ENCODE measurements at regions not wholly inside any gene's neighbourhood (a gene's known extent, or its start where the extent isn't known, plus 50 kb on each side); places are given as distances from the start of the nearest gene placed in this dataset.

DNA sequence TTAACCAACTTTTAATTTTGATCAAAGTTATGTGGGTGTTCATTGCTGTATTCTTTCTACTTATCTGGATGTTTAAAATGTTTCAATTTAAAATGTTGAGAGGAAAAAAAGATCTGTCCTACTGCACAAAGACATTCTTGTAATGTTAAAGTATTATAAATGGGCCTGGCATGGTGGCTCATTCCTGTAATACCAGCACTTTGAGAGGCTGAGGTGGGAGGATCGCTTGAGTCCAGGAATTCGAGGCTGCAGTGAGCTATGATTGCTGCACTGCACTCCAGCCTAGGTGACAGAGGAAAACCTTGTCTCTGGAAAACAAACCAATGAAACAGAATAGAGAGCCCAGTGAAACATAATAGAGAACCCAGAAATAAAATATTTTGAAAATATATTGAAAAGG lies 65.5 kb upstream of the LRRC8B start:
- TF ChIP-seq, protein P1, sequence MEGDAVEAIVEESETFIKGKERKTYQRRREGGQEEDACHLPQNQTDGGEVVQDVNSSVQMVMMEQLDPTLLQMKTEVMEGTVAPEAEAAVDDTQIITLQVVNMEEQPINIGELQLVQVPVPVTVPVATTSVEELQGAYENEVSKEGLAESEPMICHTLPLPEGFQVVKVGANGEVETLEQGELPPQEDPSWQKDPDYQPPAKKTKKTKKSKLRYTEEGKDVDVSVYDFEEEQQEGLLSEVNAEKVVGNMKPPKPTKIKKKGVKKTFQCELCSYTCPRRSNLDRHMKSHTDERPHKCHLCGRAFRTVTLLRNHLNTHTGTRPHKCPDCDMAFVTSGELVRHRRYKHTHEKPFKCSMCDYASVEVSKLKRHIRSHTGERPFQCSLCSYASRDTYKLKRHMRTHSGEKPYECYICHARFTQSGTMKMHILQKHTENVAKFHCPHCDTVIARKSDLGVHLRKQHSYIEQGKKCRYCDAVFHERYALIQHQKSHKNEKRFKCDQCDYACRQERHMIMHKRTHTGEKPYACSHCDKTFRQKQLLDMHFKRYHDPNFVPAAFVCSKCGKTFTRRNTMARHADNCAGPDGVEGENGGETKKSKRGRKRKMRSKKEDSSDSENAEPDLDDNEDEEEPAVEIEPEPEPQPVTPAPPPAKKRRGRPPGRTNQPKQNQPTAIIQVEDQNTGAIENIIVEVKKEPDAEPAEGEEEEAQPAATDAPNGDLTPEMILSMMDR (IDR thresholded peaks at IDR 0.05): no peak
- TF ChIP-seq EP300 (IDR thresholded peaks at IDR 0.05): no peak
- TF ChIP-seq POLR2A (IDR thresholded peaks at IDR 0.05): no peak
